Hepatocyte (in vitro differentiated cells): ENCODE measurements at regions not wholly inside any gene's neighbourhood (a gene's known extent, or its start where the extent isn't known, plus 50 kb on each side); places are given as distances from the start of the nearest gene placed in this dataset.

Source experiments
- DNase-seq: peaks from one replicate; pipeline ENCODE4 v3.0.0-alpha.2; 2016; ENCODE audit warnings: low spot score
- H2AFZ ChIP-seq: fragments of 200-600 bp; sonication (generic); 2 replicates; pipeline ENCODE4 v1.6.0; 2016; ENCODE audit warnings: antibody characterized with exemption, mild to moderate bottlenecking
- H3K27ac ChIP-seq: fragments of 200-600 bp; sonication (generic); 2 replicates; pipeline ENCODE4 v1.5.1; 2016; ENCODE audit warnings: mild to moderate bottlenecking
- H3K27me3 ChIP-seq: fragments of 200-600 bp; sonication (generic); 2 replicates; pipeline ENCODE4 v1.6.1; 2016
- H3K36me3 ChIP-seq: fragments of 200-600 bp; sonication (generic); replicated peaks from 2 replicates; pipeline ENCODE4 v1.5.1; 2016; ENCODE audit warnings: low read depth; ENCODE audit not compliant: insufficient read depth
- H3K4me1 ChIP-seq: fragments of 200-600 bp; sonication (generic); 2 replicates; pipeline ENCODE4 v1.5.1; 2016; ENCODE audit warnings: mild to moderate bottlenecking, moderate library complexity; ENCODE audit not compliant: insufficient read depth
- H3K4me2 ChIP-seq: fragments of 200-600 bp; sonication (generic); 2 replicates; pipeline ENCODE4 v1.6.0; 2016
- H3K4me3 ChIP-seq: fragments of 200-600 bp; sonication (generic); 2 replicates; pipeline ENCODE4 v1.5.1; 2016; ENCODE audit warnings: mild to moderate bottlenecking
- H3K79me2 ChIP-seq: fragments of 200-600 bp; sonication (generic); 2 replicates; pipeline ENCODE4 v1.6.0; 2017; ENCODE audit warnings: mild to moderate bottlenecking
- H3K9me2 ChIP-seq: fragments of 200-600 bp; sonication (generic); replicated peaks from 2 replicates; pipeline ENCODE4 v1.6.0; 2017; ENCODE audit warnings: mild to moderate bottlenecking; ENCODE audit not compliant: insufficient read depth
- H3K9me3 ChIP-seq: fragments of 200-600 bp; sonication (generic); 2 replicates; pipeline ENCODE4 v1.5.1; 2016; ENCODE audit warnings: low read depth, mild to moderate bottlenecking
- H4K20me1 ChIP-seq: fragments of 200-600 bp; sonication (generic); 2 replicates; pipeline ENCODE4 v1.6.0; 2016; ENCODE audit warnings: mild to moderate bottlenecking; ENCODE audit not compliant: insufficient read depth, poor library complexity, severe bottlenecking
- EZH2 ChIP-seq: fragments of 200-600 bp; sonication (generic); IDR thresholded peaks from 2 replicates; pipeline ENCODE4 v1.6.1; 2016; ENCODE audit warnings: antibody characterized with exemption, mild to moderate bottlenecking, borderline replicate concordance
- EZH2phosphoT487 ChIP-seq: fragments of 200-600 bp; sonication (generic); IDR thresholded peaks from one replicate; pipeline ENCODE4 v1.6.1; 2018; ENCODE audit warnings: antibody characterized with exemption, mild to moderate bottlenecking, low read depth, moderate library complexity; ENCODE audit not compliant: unreplicated experiment, severe bottlenecking
- WGBS: methylation state at CpG from one replicate; pipeline ENCODE4 v1.1.6; 2016; ENCODE audit warnings: low lambda C conversion rate; ENCODE audit errors: missing lambda C conversion rate; 5-methylcytosine and 5-hydroxymethylcytosine counted together
- TF ChIP-seq, protein P1 (sequence below): fragments of 200-600 bp; sonication (generic); IDR thresholded peaks from 2 replicates; pipeline ENCODE4 v1.5.1; 2016; ENCODE audit warnings: antibody characterized with exemption, mild to moderate bottlenecking; ENCODE audit not compliant: poor library complexity

DNA sequence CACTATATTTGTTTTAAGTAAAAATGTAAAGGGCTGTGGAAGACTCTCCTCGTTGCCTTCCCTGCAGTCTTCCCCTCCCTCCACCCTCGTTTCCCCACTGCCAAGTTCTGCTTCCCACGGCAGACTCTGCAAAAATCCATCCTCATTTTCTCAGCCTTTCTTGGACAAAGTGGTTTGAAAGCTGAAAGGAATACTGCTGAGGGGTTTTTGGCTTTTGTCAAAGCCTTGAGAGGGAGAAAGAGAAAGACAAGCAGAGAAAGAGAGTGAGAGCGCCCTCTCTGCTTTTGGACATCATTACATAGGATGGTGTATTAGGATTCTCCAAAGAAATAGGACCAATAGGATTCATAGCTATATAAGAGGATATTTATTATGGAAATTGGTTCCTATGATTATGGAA is 455.9 kb upstream of the SOX11 start:
- H3K4me1 ChIP-seq, result no peaks in the 10 kb centered on the region
- no peak overlapping the region for H3K27ac ChIP-seq
- no peaks in the 10 kb centered on the region for H3K36me3 ChIP-seq
- H3K9me2 ChIP-seq, result no peaks in the 10 kb centered on the region
- DNase-seq, result no peak
- no peaks in the 10 kb centered on the region for H3K27me3 ChIP-seq
- no peak overlapping the region for H2AFZ ChIP-seq
- no peak overlapping the region for H3K4me3 ChIP-seq
- no peaks in the 10 kb centered on the region for H4K20me1 ChIP-seq
- no peaks in the 10 kb centered on the region for H3K9me3 ChIP-seq
- H3K79me2 ChIP-seq, result no peaks in the 10 kb centered on the region
- TF ChIP-seq, protein P1, sequence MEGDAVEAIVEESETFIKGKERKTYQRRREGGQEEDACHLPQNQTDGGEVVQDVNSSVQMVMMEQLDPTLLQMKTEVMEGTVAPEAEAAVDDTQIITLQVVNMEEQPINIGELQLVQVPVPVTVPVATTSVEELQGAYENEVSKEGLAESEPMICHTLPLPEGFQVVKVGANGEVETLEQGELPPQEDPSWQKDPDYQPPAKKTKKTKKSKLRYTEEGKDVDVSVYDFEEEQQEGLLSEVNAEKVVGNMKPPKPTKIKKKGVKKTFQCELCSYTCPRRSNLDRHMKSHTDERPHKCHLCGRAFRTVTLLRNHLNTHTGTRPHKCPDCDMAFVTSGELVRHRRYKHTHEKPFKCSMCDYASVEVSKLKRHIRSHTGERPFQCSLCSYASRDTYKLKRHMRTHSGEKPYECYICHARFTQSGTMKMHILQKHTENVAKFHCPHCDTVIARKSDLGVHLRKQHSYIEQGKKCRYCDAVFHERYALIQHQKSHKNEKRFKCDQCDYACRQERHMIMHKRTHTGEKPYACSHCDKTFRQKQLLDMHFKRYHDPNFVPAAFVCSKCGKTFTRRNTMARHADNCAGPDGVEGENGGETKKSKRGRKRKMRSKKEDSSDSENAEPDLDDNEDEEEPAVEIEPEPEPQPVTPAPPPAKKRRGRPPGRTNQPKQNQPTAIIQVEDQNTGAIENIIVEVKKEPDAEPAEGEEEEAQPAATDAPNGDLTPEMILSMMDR, result no peak
- H3K4me2 ChIP-seq, result no peak overlapping the region
- WGBS, result 64% methylated on average over 4 of the region's 4 CpGs

DNA sequence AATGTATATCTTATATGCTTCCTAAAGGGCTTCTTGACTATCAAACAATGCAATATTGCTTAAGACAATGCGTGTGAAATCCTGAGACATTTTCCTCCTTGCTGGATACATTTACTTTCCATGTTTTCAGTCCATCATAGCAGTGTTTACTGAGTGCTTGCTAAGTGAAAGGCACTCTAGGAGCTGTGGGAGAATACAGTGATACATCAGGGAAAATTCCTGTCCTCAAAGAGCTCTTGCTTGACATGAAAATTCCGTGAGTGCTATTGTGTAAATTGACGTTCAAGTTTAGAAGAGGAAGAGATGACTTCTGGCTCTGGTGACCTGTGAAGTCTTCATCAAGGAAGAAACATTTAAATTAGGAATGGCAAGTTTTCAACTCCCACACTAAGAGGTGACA is 449.4 kb upstream of the SOX11 start:
- Histone ChIP-seq H4K20me1 (no peaks in the 10 kb centered on the region), H3K4me2 (no peak overlapping the region), H3K79me2 (no peaks in the 10 kb centered on the region), H3K27me3 (no peaks in the 10 kb centered on the region), H3K4me1 (no peaks in the 10 kb centered on the region), H3K9me3 (no peaks in the 10 kb centered on the region), H2AFZ (no peak overlapping the region), H3K36me3 (no peaks in the 10 kb centered on the region), H3K27ac (no peak overlapping the region), H3K9me2 (no peaks in the 10 kb centered on the region), H3K4me3 (no peak overlapping the region)
- TF ChIP-seq, protein P1, result no peak
- TF ChIP-seq EZH2, result no peak
- TF ChIP-seq EZH2phosphoT487, result no peak
- 74% methylated on average over 3 of the region's 3 CpGs for WGBS
- DNase-seq, result no peak

DNA sequence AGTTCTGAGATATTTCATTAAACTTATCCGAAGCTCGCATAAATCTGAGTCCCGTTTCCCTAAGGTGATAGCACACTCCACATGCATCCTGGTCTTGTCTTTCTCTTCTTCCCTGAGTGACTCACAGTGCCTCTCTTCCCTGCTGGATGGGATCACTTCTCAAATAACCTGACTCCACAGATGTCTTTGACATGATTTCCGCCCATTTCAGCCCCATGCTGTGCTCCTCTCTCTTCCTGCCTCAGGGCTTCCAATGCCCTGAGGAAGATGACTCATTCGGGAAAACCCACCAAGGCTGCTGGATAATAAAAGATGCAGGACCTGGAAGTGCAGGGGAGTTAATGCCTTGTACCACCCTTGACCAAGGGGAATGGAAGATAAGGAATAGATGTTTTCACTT is 441.7 kb upstream of the SOX11 start:
- Histone ChIP-seq H3K4me2 (no peak overlapping the region), H3K79me2 (no peaks in the 10 kb centered on the region), H3K9me3 (no peaks in the 10 kb centered on the region), H3K36me3 (no peaks in the 10 kb centered on the region), H3K27ac (no peak overlapping the region), H2AFZ (no peak overlapping the region), H3K27me3 (no peaks in the 10 kb centered on the region), H3K4me1 (no peaks in the 10 kb centered on the region), H3K9me2 (no peaks in the 10 kb centered on the region), H4K20me1 (no peaks in the 10 kb centered on the region), H3K4me3 (no peak overlapping the region)
- TF ChIP-seq, protein P1, result no peak
- no peak for TF ChIP-seq EZH2phosphoT487
- TF ChIP-seq EZH2, result no peak
- no peak for DNase-seq
- WGBS, result 71% methylated on average over 5 of the region's 5 CpGs

DNA sequence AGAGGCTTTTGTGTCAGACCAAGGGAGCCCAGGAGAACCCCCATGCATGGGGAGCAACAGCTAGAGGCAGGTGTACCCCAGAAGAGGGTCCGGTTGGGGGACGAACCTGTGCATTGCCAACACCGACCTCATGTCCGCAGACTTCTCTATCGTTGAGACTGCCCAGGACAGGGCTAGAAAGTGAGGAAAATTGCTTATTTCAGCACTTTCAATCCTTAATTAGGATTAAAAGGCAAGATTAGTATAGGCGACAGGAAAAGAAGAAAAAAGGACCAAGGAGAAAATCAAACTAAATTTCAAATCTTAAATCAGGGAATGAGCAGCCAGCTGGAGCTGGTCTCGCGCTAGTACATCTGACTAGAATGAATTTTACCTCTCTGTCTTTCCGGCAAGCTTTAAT is 438.9 kb upstream of the SOX11 start:
- Histone ChIP-seq H3K9me3 (no peaks in the 10 kb centered on the region), H3K79me2 (no peaks in the 10 kb centered on the region), H3K4me1 (no peaks in the 10 kb centered on the region), H3K4me2 (no peak overlapping the region), H3K4me3 (no peak overlapping the region), H3K9me2 (no peaks in the 10 kb centered on the region), H3K36me3 (no peaks in the 10 kb centered on the region), H3K27me3 (no peaks in the 10 kb centered on the region), H2AFZ (no peak overlapping the region), H3K27ac (no peak overlapping the region), H4K20me1 (no peaks in the 10 kb centered on the region)
- WGBS, result 96% methylated on average over 9 of the region's 9 CpGs
- TF ChIP-seq EZH2 (no peak), EZH2phosphoT487 (no peak)
- TF ChIP-seq, protein P1, result no peak
- no peak for DNase-seq
